B cell (primary cell): ENCODE measurements at regions not wholly inside any gene's neighbourhood (a gene's known extent, or its start where the extent isn't known, plus 50 kb on each side); places are given as distances from the start of the nearest gene placed in this dataset.

Source experiments
- ATAC-seq: fragments of 200-7000 bp; cut with Tn5 transposase; one replicate; pipeline ENCODE4 v1.10.0; 2021; ENCODE audit warnings: low read depth, mild to moderate bottlenecking, moderate number of reproducible peaks, moderate library complexity
- CTCF ChIA-PET: fragments of 350-600 bp; sonication (Branson Sonifier 250); formaldehyde crosslinking; loops from one replicate; lab custom pipeline; 2021; ENCODE audit warnings: antibody characterized with exemption, inconsistent platforms; lab: Charles Lee
- POLR2A ChIA-PET: fragments of 350-600 bp; sonication (Branson Sonifier 250); formaldehyde crosslinking; loops from one replicate; lab custom pipeline; 2021; ENCODE audit warnings: antibody characterized with exemption; lab: Charles Lee
- DNase-seq: peaks from one replicate; pipeline ENCODE4 v3.0.0; 2013
- H2AFZ ChIP-seq: 2 replicates; pipeline ENCODE4 v1.6.1; 2012; ENCODE audit warnings: mild to moderate bottlenecking, low read depth, low read length; ENCODE audit not compliant: insufficient read depth, poor library complexity, severe bottlenecking
- H3K27ac ChIP-seq, 2 donors: 1 replicate in 1 of 2; 2 replicates in 1 of 2; pipeline ENCODE4 v1.5.1; 2012 to 2013; ENCODE audit warnings: low read length in 2 of 2, mild to moderate bottlenecking in 2 of 2, moderate library complexity in 1 of 2
- H3K27me3 ChIP-seq, 4 experiments: fragments of 200-600 bp in 1 of 4; sonication (generic) in 1 of 4; replicated peaks in 1 of 4; 1 replicate in 2 of 4; 2 replicates in 2 of 4; pipeline versions ENCODE4 v1.6.1 to v1.7.0; 2013 to 2016; ENCODE audit warnings: low read length in 3 of 4, mild to moderate bottlenecking in 2 of 4, mixed read lengths in 1 of 4, moderate library complexity in 1 of 4; ENCODE audit not compliant: insufficient read depth in 4 of 4, control insufficient read depth in 3 of 4; ENCODE audit errors: control extremely low read depth in 1 of 4
- H3K36me3 ChIP-seq, 2 experiments: replicated peaks in 1 of 2; 1 replicate in 1 of 2; 2 replicates in 1 of 2; pipeline versions ENCODE4 v1.6.1 to v1.7.1; 2013; ENCODE audit warnings: low read length in 1 of 2; ENCODE audit not compliant: insufficient read depth in 2 of 2, control insufficient read depth in 1 of 2; ENCODE audit errors: control extremely low read depth in 1 of 2, extremely low read depth in 1 of 2
- H3K4me1 ChIP-seq, 2 donors: fragments of 200-600 bp in 1 of 2; sonication (generic) in 1 of 2; 1 replicate in 1 of 2; 2 replicates in 1 of 2; pipeline versions ENCODE4 v1.5.1 to v1.6.1; 2013 to 2017; ENCODE audit warnings: low read length in 2 of 2; ENCODE audit not compliant: control insufficient read depth in 2 of 2, insufficient read depth in 2 of 2
- H3K4me2 ChIP-seq: replicated peaks from 2 replicates; pipeline ENCODE3; 2012; ENCODE audit warnings: mild to moderate bottlenecking, low read depth, low read length; ENCODE audit not compliant: poor library complexity, severe bottlenecking
- H3K4me3 ChIP-seq, 5 experiments: fragments of 200-600 bp in 1 of 5; sonication (generic) in 1 of 5; 1 replicate in 3 of 5; 2 replicates in 2 of 5; pipeline versions ENCODE4 v1.5.1 to v1.7.0; 2011 to 2016; ENCODE audit warnings: low read length in 4 of 5, mild to moderate bottlenecking in 4 of 5, low read depth in 2 of 5, control low read depth in 1 of 5, moderate library complexity in 1 of 5; ENCODE audit not compliant: insufficient read depth in 1 of 5; ENCODE audit errors: control extremely low read depth in 1 of 5, extremely low read depth in 1 of 5
- H3K79me2 ChIP-seq: fragments of 200-600 bp; sonication (generic); one replicate; pipeline ENCODE4 v1.6.0; 2016; ENCODE audit warnings: low read length; ENCODE audit not compliant: control insufficient read depth, insufficient read depth
- H3K9ac ChIP-seq: fragments of 200-600 bp; sonication (generic); 2 replicates; pipeline ENCODE4 v1.6.1; 2017; ENCODE audit warnings: mild to moderate bottlenecking, low read length, moderate library complexity
- H3K9me3 ChIP-seq, 3 donors: one replicate each; pipeline versions ENCODE4 v1.6.1 to v1.7.1; 2013; ENCODE audit warnings: low read length in 2 of 3; ENCODE audit not compliant: control insufficient read depth in 2 of 3, insufficient read depth in 1 of 3; ENCODE audit errors: control extremely low read depth in 1 of 3
- H4K20me1 ChIP-seq: 2 replicates; pipeline ENCODE4 v1.6.0; 2012; ENCODE audit warnings: mild to moderate bottlenecking, low read length; ENCODE audit not compliant: insufficient read depth, control insufficient read depth, poor library complexity, severe bottlenecking
- H3K27ac Mint-ChIP-seq: one replicate; pipeline ENCODE4 v1.8.0; 2021; ENCODE audit warnings: mixed read lengths
- H3K27me3 Mint-ChIP-seq: one replicate; pipeline ENCODE4 v1.8.0; 2021; ENCODE audit warnings: mixed read lengths
- H3K4me1 Mint-ChIP-seq: one replicate; pipeline ENCODE4 v1.8.0; 2021; ENCODE audit warnings: mixed read lengths
- H3K4me3 Mint-ChIP-seq: one replicate; pipeline ENCODE4 v1.8.0; 2021; ENCODE audit warnings: mixed read lengths
- H3K9me3 Mint-ChIP-seq: one replicate; pipeline ENCODE4 v1.8.0; 2022; ENCODE audit warnings: mixed read lengths; ENCODE audit not compliant: insufficient read depth
- EZH2 ChIP-seq: IDR thresholded peaks from 2 replicates; pipeline ENCODE4 v1.6.1; 2012; ENCODE audit warnings: borderline replicate concordance, low read depth, mild to moderate bottlenecking, moderate library complexity, low read length; ENCODE audit not compliant: insufficient read depth, poor library complexity, severe bottlenecking
- WGBS: methylation state at CpG from one replicate; pipeline ENCODE4 v1.1.5; 2013; ENCODE audit warnings: missing lambda C conversion rate; ENCODE audit not compliant: insufficient coverage; 5-methylcytosine and 5-hydroxymethylcytosine counted together
- intact Hi-C: fragments of 100-400 bp; cut with micrococcal nuclease; formaldehyde crosslinking; loops from one replicate; pipeline ENCODE4 v1.10.0; 2022
- TF ChIP-seq, protein P1 (sequence below): fragments of 200-600 bp; IDR thresholded peaks from one replicate; pipeline ENCODE4 v1.8.0; 2022; ENCODE audit warnings: antibody characterized with exemption, mild to moderate bottlenecking

DNA sequence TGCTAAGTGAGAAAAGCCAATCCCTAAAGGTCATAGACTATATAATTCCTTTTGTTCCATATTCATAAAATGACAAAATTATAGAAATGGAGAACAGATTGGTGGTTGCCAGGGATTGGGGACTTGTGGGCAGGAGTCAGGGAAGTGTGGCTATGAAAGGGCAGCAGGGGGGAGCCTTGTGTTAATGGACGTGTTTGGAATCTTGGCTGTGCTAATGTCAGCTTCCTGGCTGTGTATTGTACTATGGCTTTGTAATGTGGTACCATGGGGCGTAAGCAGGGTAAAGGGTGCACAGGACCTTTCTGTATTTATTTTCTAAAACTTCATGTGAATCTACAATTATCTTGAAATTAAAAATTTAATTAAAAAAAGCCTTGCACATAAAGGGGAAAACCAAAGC is 248.5 kb downstream of the UQCRFS1 start:
- intact Hi-C loops, result no loop called here
- Histone ChIP-seq H3K9ac (no peak overlapping the region), H3K79me2 (no peaks in the 10 kb centered on the region), H3K9me3 (peaks cover 0 to 4% (median 0%) of the 10 kb centered on the region in 3 donors), H2AFZ (no peak overlapping the region), H3K27ac (no peak overlapping the region), H3K36me3 (no peaks in the 10 kb centered on the region), H3K4me1 (no peaks in the 10 kb centered on the region), H3K27me3 (no peaks in the 10 kb centered on the region), H4K20me1 (no peaks in the 10 kb centered on the region), H3K4me2 (no peak overlapping the region), H3K4me3 (no peak overlapping the region)
- DNase-seq (no peak), ATAC-seq (no peak)
- POLR2A ChIA-PET, result no interaction called here
- Mint-ChIP-seq H3K4me1 (no peaks in the 10 kb centered on the region), H3K27ac (no peak overlapping the region), H3K27me3 (no peaks in the 10 kb centered on the region), H3K9me3 (no peaks in the 10 kb centered on the region), H3K4me3 (no peak overlapping the region)
- no peak for TF ChIP-seq EZH2
- TF ChIP-seq, protein P1, sequence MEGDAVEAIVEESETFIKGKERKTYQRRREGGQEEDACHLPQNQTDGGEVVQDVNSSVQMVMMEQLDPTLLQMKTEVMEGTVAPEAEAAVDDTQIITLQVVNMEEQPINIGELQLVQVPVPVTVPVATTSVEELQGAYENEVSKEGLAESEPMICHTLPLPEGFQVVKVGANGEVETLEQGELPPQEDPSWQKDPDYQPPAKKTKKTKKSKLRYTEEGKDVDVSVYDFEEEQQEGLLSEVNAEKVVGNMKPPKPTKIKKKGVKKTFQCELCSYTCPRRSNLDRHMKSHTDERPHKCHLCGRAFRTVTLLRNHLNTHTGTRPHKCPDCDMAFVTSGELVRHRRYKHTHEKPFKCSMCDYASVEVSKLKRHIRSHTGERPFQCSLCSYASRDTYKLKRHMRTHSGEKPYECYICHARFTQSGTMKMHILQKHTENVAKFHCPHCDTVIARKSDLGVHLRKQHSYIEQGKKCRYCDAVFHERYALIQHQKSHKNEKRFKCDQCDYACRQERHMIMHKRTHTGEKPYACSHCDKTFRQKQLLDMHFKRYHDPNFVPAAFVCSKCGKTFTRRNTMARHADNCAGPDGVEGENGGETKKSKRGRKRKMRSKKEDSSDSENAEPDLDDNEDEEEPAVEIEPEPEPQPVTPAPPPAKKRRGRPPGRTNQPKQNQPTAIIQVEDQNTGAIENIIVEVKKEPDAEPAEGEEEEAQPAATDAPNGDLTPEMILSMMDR, result no peak
- 33% methylated on average over 1 of the region's 2 CpGs for WGBS
- CTCF ChIA-PET, result no interaction called here

- no peak overlapping the region for H3K9ac ChIP-seq
- Mint-ChIP-seq H3K27ac (no peak overlapping the region), H3K9me3 (no peaks in the 10 kb centered on the region), H3K4me3 (no peak overlapping the region), H3K4me1 (no peaks in the 10 kb centered on the region), H3K27me3 (no peaks in the 10 kb centered on the region)
- WGBS, result 100% methylated on average over 2 of the region's 7 CpGs
- POLR2A ChIA-PET, result no interaction called here
- ATAC-seq (no peak), DNase-seq (no peak)
- no peaks in the 10 kb centered on the region for H4K20me1 ChIP-seq
- no peak overlapping the region for H2AFZ ChIP-seq
- peaks cover 0 to 4% (median 0%) of the 10 kb centered on the region in 3 donors for H3K9me3 ChIP-seq
- H3K79me2 ChIP-seq, result no peaks in the 10 kb centered on the region
- no peaks in the 10 kb centered on the region for H3K36me3 ChIP-seq
- no peak overlapping the region for H3K4me2 ChIP-seq
- intact Hi-C loops, result no loop called here
- TF ChIP-seq, protein P1, result no peak
- no peak for TF ChIP-seq EZH2
- CTCF ChIA-PET, result no interaction called here
- H3K4me1 ChIP-seq, result no peaks in the 10 kb centered on the region
- no peak overlapping the region for H3K4me3 ChIP-seq
- no peak overlapping the region for H3K27ac ChIP-seq
- no peaks in the 10 kb centered on the region for H3K27me3 ChIP-seq
These were observed 249.3 kb downstream of the UQCRFS1 start for GRCh38 chr19:28963486-28964250.
